GM23338 (cell line): ENCODE measurements at regions not wholly inside any gene's neighbourhood (a gene's known extent, or its start where the extent isn't known, plus 50 kb on each side); places are given as distances from the start of the nearest gene placed in this dataset. TPM values are rescaled to one million over a fixed set of nuclear protein-coding genes. Genes with fewer than 3 reads are reported as not detected.
A peak's percentile ranks its signal among the peaks of the same experiment; 100 is the strongest.

Experiments used
- ATAC-seq: fragments of 200-7000 bp; cut with Tn5 transposase; 3 replicates; pipeline ENCODE4 v1.9.1; 2020
- DNase-seq: peaks from one replicate; pipeline ENCODE4 v3.0.0-alpha.2; 2015; ENCODE audit warnings: low spot score
- H2AFZ ChIP-seq: fragments of 200-600 bp; sonication (generic); 2 replicates; pipeline ENCODE4 v1.8.0; 2016; ENCODE audit warnings: antibody characterized with exemption, mild to moderate bottlenecking, moderate library complexity
- H3F3A ChIP-seq: fragments of 200-600 bp; sonication (generic); replicated peaks from 2 replicates; pipeline ENCODE4 v1.8.0; 2017; ENCODE audit warnings: antibody characterized with exemption, mixed run types, low read depth
- H3K27ac ChIP-seq: fragments of 200-600 bp; sonication (generic); 2 replicates; pipeline ENCODE4 v1.6.1; 2016; ENCODE audit warnings: low read depth
- H3K27me3 ChIP-seq: fragments of 200-600 bp; sonication (generic); 2 replicates; pipeline ENCODE4 v1.8.0; 2016; ENCODE audit warnings: mild to moderate bottlenecking, mixed run types, moderate library complexity; ENCODE audit not compliant: insufficient read depth
- H3K36me3 ChIP-seq: fragments of 200-600 bp; sonication (generic); 2 replicates; pipeline ENCODE4 v1.8.0; 2016; ENCODE audit warnings: mild to moderate bottlenecking; ENCODE audit not compliant: insufficient read depth
- H3K4me1 ChIP-seq: fragments of 200-600 bp; sonication (generic); 2 replicates; pipeline ENCODE4 v1.8.0; 2016; ENCODE audit warnings: mild to moderate bottlenecking, moderate library complexity; ENCODE audit not compliant: insufficient read depth
- H3K4me2 ChIP-seq: fragments of 200-600 bp; sonication (generic); 2 replicates; pipeline ENCODE4 v1.7.1; 2017; ENCODE audit warnings: mixed run types
- H3K4me3 ChIP-seq: fragments of 200-600 bp; sonication (generic); 2 replicates; pipeline ENCODE4 v1.6.1; 2016; ENCODE audit warnings: mixed run types
- H3K79me2 ChIP-seq: fragments of 200-600 bp; sonication (generic); replicated peaks from 2 replicates; pipeline ENCODE4 v1.8.0; 2017; ENCODE audit warnings: mild to moderate bottlenecking; ENCODE audit not compliant: insufficient read depth
- H3K9me2 ChIP-seq: fragments of 200-600 bp; sonication (generic); 2 replicates; pipeline ENCODE4 v1.8.0; 2017; ENCODE audit not compliant: insufficient read depth
- H4K20me1 ChIP-seq: fragments of 200-600 bp; sonication (generic); replicated peaks from 2 replicates; pipeline ENCODE4 v1.8.0; 2017; ENCODE audit warnings: mild to moderate bottlenecking; ENCODE audit not compliant: insufficient read depth
- H3K27ac Mint-ChIP-seq: 2 replicates; pipeline ENCODE4 v1.8.0; 2020; ENCODE audit warnings: inconsistent platforms, mild to moderate bottlenecking, moderate library complexity, mixed read lengths
- H3K27me3 Mint-ChIP-seq: 3 replicates; pipeline ENCODE4 v1.8.0; 2022; ENCODE audit warnings: low read depth, mild to moderate bottlenecking, moderate library complexity, mixed read lengths, inconsistent platforms; ENCODE audit not compliant: insufficient read depth, poor library complexity
- H3K36me3 Mint-ChIP-seq: 3 replicates; pipeline ENCODE4 v1.8.0; 2021; ENCODE audit warnings: low read depth, mild to moderate bottlenecking, inconsistent platforms, moderate library complexity, mixed read lengths
- H3K4me1 Mint-ChIP-seq: 3 replicates; pipeline ENCODE4 v1.8.0; 2020; ENCODE audit warnings: mild to moderate bottlenecking, inconsistent platforms, mixed read lengths
- H3K4me3 Mint-ChIP-seq: 3 replicates; pipeline ENCODE4 v1.8.0; 2021; ENCODE audit warnings: moderate library complexity, mild to moderate bottlenecking, inconsistent platforms, mixed read lengths
- H3K9me3 Mint-ChIP-seq: 3 replicates; pipeline ENCODE4 v1.8.0; 2020; ENCODE audit warnings: moderate library complexity, mild to moderate bottlenecking, inconsistent platforms, mixed read lengths
- CREB1 ChIP-seq: fragments of 250-450 bp; sonication (Bioruptor Pico); IDR thresholded peaks from 2 replicates; pipeline ENCODE4 v1.5.0; 2020; ENCODE audit warnings: low read depth, mild to moderate bottlenecking, moderate library complexity
- CTCF ChIP-seq, 2 experiments: fragments of 200-600 bp in 1 of 2; sonication (generic) in 1 of 2; conservative IDR thresholded peaks; 2 replicates each; pipeline versions ENCODE4 v1.5.1 to v1.6.1; 2016 to 2017; ENCODE audit warnings: antibody characterized with exemption in 2 of 2, low read depth in 2 of 2, mild to moderate bottlenecking in 2 of 2, moderate library complexity in 1 of 2
- EZH2 ChIP-seq: fragments of 200-600 bp; sonication (generic); IDR thresholded peaks from one replicate; pipeline ENCODE4 v1.8.0; 2017; ENCODE audit warnings: antibody characterized with exemption, mild to moderate bottlenecking, low read depth; ENCODE audit not compliant: unreplicated experiment
- EZH2phosphoT487 ChIP-seq: fragments of 200-600 bp; sonication (generic); IDR thresholded peaks from one replicate; pipeline ENCODE4 v1.8.1; 2018; ENCODE audit warnings: antibody characterized with exemption; ENCODE audit not compliant: unreplicated experiment
- ZNF114 ChIP-seq: fragments of 250-450 bp; sonication (Bioruptor Pico); IDR thresholded peaks from 2 replicates; pipeline ENCODE4 v1.5.0; 2020; ENCODE audit warnings: mild to moderate bottlenecking, moderate library complexity
- small RNA-seq: library from RNA; depleted of rRNA; stranded (forward); fragments of <200 nt; gene quantifications from one replicate; pipeline ENCODE3, GENCODE V24; 2014; ENCODE audit warnings: low replicate concordance

- H3K4me3 Mint-ChIP-seq = no peak overlapping the region
- no peaks in the 10 kb centered on the region for H3K27me3 ChIP-seq
- no peak overlapping the region for H2AFZ ChIP-seq
- DNase-seq = no peak
- H3F3A ChIP-seq = no peaks in the 10 kb centered on the region
- no peaks in the 10 kb centered on the region for H3K4me1 Mint-ChIP-seq
- H3K4me1 ChIP-seq = no peaks in the 10 kb centered on the region
- no peak overlapping the region for H3K27ac ChIP-seq
- no peak overlapping the region for H3K4me2 ChIP-seq
- no peaks in the 10 kb centered on the region for H3K79me2 ChIP-seq
- H3K27me3 Mint-ChIP-seq = no peaks in the 10 kb centered on the region
- no peak for TF ChIP-seq CREB1 (CRISPR knock-in tag)
- no peak for TF ChIP-seq EZH2
- TF ChIP-seq EZH2phosphoT487 = no peak
- H3K9me2 ChIP-seq = no peaks in the 10 kb centered on the region
- H4K20me1 ChIP-seq = no peaks in the 10 kb centered on the region
- no peaks in the 10 kb centered on the region for H3K9me3 Mint-ChIP-seq
- H3K36me3 ChIP-seq = no peaks in the 10 kb centered on the region
- no peak overlapping the region for H3K27ac Mint-ChIP-seq
- H3K4me3 ChIP-seq = no peak overlapping the region
- no peak for ATAC-seq
- no peaks in the 10 kb centered on the region for H3K36me3 Mint-ChIP-seq
These were observed 53.3 kb upstream of the BMAL1 start for GRCh38 chr11:13224324-13224723.

GRCh38 chr11:13225038-13226001 lies 52.3 kb upstream of the BMAL1 start:
- Histone ChIP-seq H3K79me2 (no peaks in the 10 kb centered on the region), H3K4me1 (no peaks in the 10 kb centered on the region), H3K27me3 (no peaks in the 10 kb centered on the region), H3K9me2 (no peaks in the 10 kb centered on the region), H2AFZ (0 out of 2 replicates have a peak overlapping the region, but pooled peaks have one; percentile 43), H3K4me3 (no peak overlapping the region), H4K20me1 (no peaks in the 10 kb centered on the region), H3K27ac (no peak overlapping the region), H3K4me2 (no peak overlapping the region), H3K36me3 (no peaks in the 10 kb centered on the region), H3F3A (no peaks in the 10 kb centered on the region)
- no peak overlapping the region for H3K4me3 Mint-ChIP-seq
- TF ChIP-seq ZNF114 (CRISPR knock-in tag) = no peak
- TF ChIP-seq CTCF (conservative IDR thresholded peaks at IDR 0.05; ENCODE audit: low read depth in 2 of 2) = 0 out of 4 replicates have a peak, but pooled peaks of 1 of the 2 experiments have one; percentile 16
- no peaks in the 10 kb centered on the region for H3K9me3 Mint-ChIP-seq
- no peaks in the 10 kb centered on the region for H3K36me3 Mint-ChIP-seq
- ATAC-seq (peak; percentile 31), DNase-seq (no peak)
- no peak overlapping the region for H3K27ac Mint-ChIP-seq
- no peaks in the 10 kb centered on the region for H3K27me3 Mint-ChIP-seq
- H3K4me1 Mint-ChIP-seq = no peaks in the 10 kb centered on the region

DNA sequence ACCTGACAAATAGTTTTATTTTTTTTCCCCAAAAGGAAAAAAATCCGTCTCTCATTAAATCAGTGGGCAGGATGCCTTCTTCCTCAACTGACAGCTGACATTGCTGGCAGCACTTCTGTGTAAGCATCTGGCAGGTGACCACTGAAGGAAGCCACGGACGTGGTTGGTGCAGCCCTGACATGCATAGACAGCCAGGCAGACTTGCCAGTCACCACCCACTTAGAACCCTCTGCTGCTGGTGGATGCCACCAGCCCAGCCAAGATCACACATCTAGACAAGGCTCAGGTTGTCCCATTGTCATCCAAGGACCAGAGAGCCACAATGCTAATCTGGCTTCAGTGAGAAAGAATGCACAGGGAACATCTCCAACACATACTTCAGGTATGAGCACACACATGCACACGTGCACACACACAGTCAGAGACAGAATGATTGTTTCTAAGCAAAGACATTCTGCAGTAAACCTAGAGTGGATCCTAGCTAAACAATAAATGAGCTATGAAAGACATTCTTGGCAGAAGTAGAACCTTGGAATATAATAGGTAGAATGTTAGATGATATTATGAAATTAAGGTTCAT lies 49.8 kb upstream of the BMAL1 start:
- H3K9me2 ChIP-seq = no peaks in the 10 kb centered on the region
- no peak overlapping the region for H3K4me3 ChIP-seq
- H2AFZ ChIP-seq = no peak overlapping the region
- no peaks in the 10 kb centered on the region for H3K9me3 Mint-ChIP-seq
- no peak for TF ChIP-seq EZH2phosphoT487
- H3K4me2 ChIP-seq = no peak overlapping the region
- no peaks in the 10 kb centered on the region for H3K27me3 ChIP-seq
- no peaks in the 10 kb centered on the region for H3K4me1 ChIP-seq
- H3F3A ChIP-seq = no peaks in the 10 kb centered on the region
- no peak for ATAC-seq
- H3K27ac ChIP-seq = no peak overlapping the region
- H3K27me3 Mint-ChIP-seq = no peaks in the 10 kb centered on the region
- H4K20me1 ChIP-seq = no peaks in the 10 kb centered on the region
- no peaks in the 10 kb centered on the region for H3K79me2 ChIP-seq
- no peak overlapping the region for H3K27ac Mint-ChIP-seq
- no peak overlapping the region for H3K4me3 Mint-ChIP-seq
- H3K4me1 Mint-ChIP-seq = no peaks in the 10 kb centered on the region
- H3K36me3 Mint-ChIP-seq = no peaks in the 10 kb centered on the region
- DNase-seq = no peak
- H3K36me3 ChIP-seq = no peaks in the 10 kb centered on the region

Small RNA genes lying in the stretch of these regions (small RNA-seq; reads per million reads assigned to genes)
- gene AC022878.1 = not detected
